A673 (cell line): ENCODE measurements at regions not wholly inside any gene's neighbourhood (a gene's known extent, or its start where the extent isn't known, plus 50 kb on each side); places are given as distances from the start of the nearest gene placed in this dataset.

Experiments
- EZH2 ChIP-seq: fragments of 200-600 bp; sonication (generic); IDR thresholded peaks from 2 replicates; pipeline ENCODE4 v1.6.1; 2017; ENCODE audit warnings: borderline replicate concordance, low read depth, mild to moderate bottlenecking, mixed read lengths, antibody characterized with exemption, low read length; ENCODE audit not compliant: poor library complexity, severe bottlenecking
- TF ChIP-seq, protein P1 (sequence below): fragments of 300-800, 200-600 bp; sonication (generic); conservative IDR thresholded peaks from 2 replicates; pipeline ENCODE4 v1.5.1; 2017; ENCODE audit warnings: low read depth, mild to moderate bottlenecking, antibody characterized with exemption, low read length, moderate library complexity, mixed read lengths

DNA sequence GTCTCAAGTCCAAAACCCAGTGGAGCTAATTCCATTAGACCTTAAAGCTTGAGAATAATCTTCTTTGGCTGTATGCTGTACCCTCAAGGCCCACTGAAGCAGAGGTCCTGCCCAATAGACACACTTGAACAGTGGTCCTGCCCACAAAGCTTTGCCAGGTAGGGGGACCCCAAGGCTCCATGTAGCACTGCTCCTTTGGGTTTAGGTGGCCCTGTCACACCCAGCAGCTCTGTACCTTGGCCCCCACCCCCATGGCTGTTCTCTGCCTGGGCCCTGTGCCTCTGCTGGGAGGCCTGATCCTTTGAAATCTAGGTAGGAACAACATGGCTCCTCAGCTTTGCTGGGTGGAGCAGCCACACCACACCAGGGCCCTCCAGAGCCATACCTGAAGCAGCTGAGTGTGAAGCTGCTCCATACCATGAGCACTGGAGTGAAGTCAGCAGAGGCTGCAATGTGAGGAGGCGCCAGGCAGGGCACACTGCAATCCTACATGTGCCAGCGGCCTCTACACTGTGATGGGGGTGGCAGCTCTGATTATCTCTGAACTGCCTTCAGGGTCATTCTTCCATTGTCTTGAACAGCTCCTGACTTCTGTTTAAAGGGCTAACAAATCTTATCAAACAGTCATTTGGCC, 188.0 kb upstream of the CCDC54 start:
- TF ChIP-seq, protein P1, sequence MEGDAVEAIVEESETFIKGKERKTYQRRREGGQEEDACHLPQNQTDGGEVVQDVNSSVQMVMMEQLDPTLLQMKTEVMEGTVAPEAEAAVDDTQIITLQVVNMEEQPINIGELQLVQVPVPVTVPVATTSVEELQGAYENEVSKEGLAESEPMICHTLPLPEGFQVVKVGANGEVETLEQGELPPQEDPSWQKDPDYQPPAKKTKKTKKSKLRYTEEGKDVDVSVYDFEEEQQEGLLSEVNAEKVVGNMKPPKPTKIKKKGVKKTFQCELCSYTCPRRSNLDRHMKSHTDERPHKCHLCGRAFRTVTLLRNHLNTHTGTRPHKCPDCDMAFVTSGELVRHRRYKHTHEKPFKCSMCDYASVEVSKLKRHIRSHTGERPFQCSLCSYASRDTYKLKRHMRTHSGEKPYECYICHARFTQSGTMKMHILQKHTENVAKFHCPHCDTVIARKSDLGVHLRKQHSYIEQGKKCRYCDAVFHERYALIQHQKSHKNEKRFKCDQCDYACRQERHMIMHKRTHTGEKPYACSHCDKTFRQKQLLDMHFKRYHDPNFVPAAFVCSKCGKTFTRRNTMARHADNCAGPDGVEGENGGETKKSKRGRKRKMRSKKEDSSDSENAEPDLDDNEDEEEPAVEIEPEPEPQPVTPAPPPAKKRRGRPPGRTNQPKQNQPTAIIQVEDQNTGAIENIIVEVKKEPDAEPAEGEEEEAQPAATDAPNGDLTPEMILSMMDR = no peak
- no peak for TF ChIP-seq EZH2
